WTC11 (cell line): ENCODE measurements at regions not wholly inside any gene's neighbourhood (a gene's known extent, or its start where the extent isn't known, plus 50 kb on each side); places are given as distances from the start of the nearest gene placed in this dataset.

ENCODE experiments used
- ATAC-seq: fragments of 200-7000 bp; cut with Tn5 transposase; 2 replicates; pipeline ENCODE4 v1.10.0; 2021; ENCODE audit warnings: mild to moderate bottlenecking, moderate library complexity
- CTCF ChIA-PET: fragments of 300-600 bp; sonication (Branson Sonifier 250); formaldehyde crosslinking; loops from one replicate; lab custom pipeline; 2021; ENCODE audit warnings: antibody characterized with exemption; lab: Charles Lee
- POLR2A ChIA-PET: fragments of 350-600 bp; sonication (Branson Sonifier 250); formaldehyde crosslinking; loops from one replicate; lab custom pipeline; 2021; ENCODE audit warnings: antibody characterized with exemption; lab: Charles Lee
- DNase-seq: peaks from one replicate; pipeline ENCODE4 v3.0.0; 2021; ENCODE audit warnings: low spot score
- H3K27ac Mint-ChIP-seq: 2 replicates; pipeline ENCODE4 v1.8.0; 2021; ENCODE audit warnings: mixed read lengths
- H3K27me3 Mint-ChIP-seq: 2 replicates; pipeline ENCODE4 v1.8.0; 2021; ENCODE audit warnings: low read depth, mild to moderate bottlenecking, moderate library complexity, mixed read lengths
- H3K36me3 Mint-ChIP-seq: 2 replicates; pipeline ENCODE4 v1.8.0; 2021; ENCODE audit warnings: mixed read lengths
- H3K4me1 Mint-ChIP-seq: 2 replicates; pipeline ENCODE4 v1.8.0; 2022; ENCODE audit warnings: mixed read lengths
- H3K4me3 Mint-ChIP-seq: 2 replicates; pipeline ENCODE4 v1.8.0; 2021; ENCODE audit warnings: mild to moderate bottlenecking, moderate library complexity, mixed read lengths
- H3K9me3 Mint-ChIP-seq: 2 replicates; pipeline ENCODE4 v1.8.0; 2021; ENCODE audit warnings: mixed read lengths
- AR ChIP-seq: fragments of 250-450 bp; sonication (Bioruptor Pico); IDR thresholded peaks from 2 replicates; pipeline ENCODE4 v1.9.0; 2021; ENCODE audit warnings: mild to moderate bottlenecking
- ARID4B ChIP-seq: sonication (generic); formaldehyde crosslinking; IDR thresholded peaks from 2 replicates; pipeline ENCODE4 v1.8.0; 2023; ENCODE audit warnings: missing genetic modification reagents, mild to moderate bottlenecking, borderline replicate concordance
- ELF4 ChIP-seq: sonication (generic); formaldehyde crosslinking; IDR thresholded peaks from 2 replicates; pipeline ENCODE4 v1.8.1; 2022; ENCODE audit warnings: low read depth, mild to moderate bottlenecking, moderate library complexity, missing genetic modification reagents
- EMX1 ChIP-seq: fragments of 250-450 bp; sonication (Bioruptor Pico); IDR thresholded peaks from 2 replicates; pipeline ENCODE4 v1.8.0; 2021; ENCODE audit warnings: mild to moderate bottlenecking
- FOXK1 ChIP-seq: sonication (generic); formaldehyde crosslinking; IDR thresholded peaks from 2 replicates; pipeline ENCODE4 v1.8.0; 2022; ENCODE audit warnings: mild to moderate bottlenecking, moderate library complexity, missing genetic modification reagents
- GABPB1 ChIP-seq: sonication (generic); formaldehyde crosslinking; IDR thresholded peaks from 2 replicates; pipeline ENCODE4 v1.8.1; 2023; ENCODE audit warnings: mild to moderate bottlenecking, missing genetic modification reagents
- MLX ChIP-seq: sonication (generic); formaldehyde crosslinking; IDR thresholded peaks from 2 replicates; pipeline ENCODE4 v1.8.1; 2023; ENCODE audit warnings: mild to moderate bottlenecking, missing genetic modification reagents, moderate library complexity
- NFE2L1 ChIP-seq: sonication (generic); formaldehyde crosslinking; IDR thresholded peaks from 2 replicates; pipeline ENCODE4 v1.8.1; 2023; ENCODE audit warnings: missing genetic modification reagents
- SOX15 ChIP-seq: fragments of 250-450 bp; sonication (Bioruptor Pico); IDR thresholded peaks from 2 replicates; pipeline ENCODE4 v1.9.0; 2021; ENCODE audit warnings: mild to moderate bottlenecking
- TEAD1 ChIP-seq: sonication (generic); formaldehyde crosslinking; IDR thresholded peaks from 2 replicates; pipeline ENCODE4 v1.8.0; 2022; ENCODE audit warnings: mild to moderate bottlenecking, missing genetic modification reagents
- ZNF232 ChIP-seq: sonication (generic); formaldehyde crosslinking; IDR thresholded peaks from 2 replicates; pipeline ENCODE4 v1.8.0; 2022; ENCODE audit warnings: mild to moderate bottlenecking, missing genetic modification reagents
- ZNF281 ChIP-seq: sonication (generic); formaldehyde crosslinking; IDR thresholded peaks from 2 replicates; pipeline ENCODE4 v1.8.0; 2023; ENCODE audit warnings: mild to moderate bottlenecking, missing genetic modification reagents
- ZNF317 ChIP-seq: sonication (generic); formaldehyde crosslinking; IDR thresholded peaks from 2 replicates; pipeline ENCODE4 v1.8.1; 2023; ENCODE audit warnings: low read depth, mild to moderate bottlenecking, moderate library complexity, missing genetic modification reagents, borderline replicate concordance
- ZNF512 ChIP-seq: sonication (generic); formaldehyde crosslinking; IDR thresholded peaks from 2 replicates; pipeline ENCODE4 v1.8.1; 2022; ENCODE audit warnings: missing genetic modification reagents, borderline replicate concordance
- TF ChIP-seq, protein P1 (sequence below): fragments of 250-450 bp; sonication (Bioruptor Pico); IDR thresholded peaks from 2 replicates; pipeline ENCODE4 v2.1.2; 2022; ENCODE audit warnings: mild to moderate bottlenecking, moderate library complexity
- TF ChIP-seq, protein P2 (sequence below): sonication (generic); formaldehyde crosslinking; IDR thresholded peaks from 2 replicates; pipeline ENCODE4 v1.8.0; 2022; ENCODE audit warnings: mild to moderate bottlenecking, missing genetic modification reagents
- TF ChIP-seq, protein P3 (sequence below): sonication (generic); formaldehyde crosslinking; IDR thresholded peaks from 2 replicates; pipeline ENCODE4 v1.8.0; 2022; ENCODE audit warnings: mild to moderate bottlenecking, missing genetic modification reagents

DNA sequence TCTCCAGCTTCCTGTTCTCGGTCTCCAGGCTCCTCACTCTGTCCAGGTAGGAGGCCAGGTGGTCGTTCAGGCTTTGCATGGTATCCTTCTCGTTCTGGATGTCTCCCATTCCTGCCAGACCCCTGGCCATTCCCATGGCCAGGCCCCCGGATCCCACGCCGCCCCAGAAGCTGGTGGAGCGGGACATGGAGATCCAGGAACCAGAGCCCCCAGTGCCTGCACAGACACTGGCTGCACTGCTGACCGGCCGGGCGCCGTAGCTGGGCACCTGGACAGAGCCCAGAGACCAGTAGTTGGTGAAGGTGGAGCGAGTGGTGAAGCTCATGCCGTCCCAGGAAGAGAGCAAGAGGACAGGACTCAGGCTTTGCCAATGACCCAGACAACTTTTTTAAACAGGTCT, 129.1 kb upstream of the WDR75 start (continued):
- no peak for TF ChIP-seq ZNF281
- TF ChIP-seq GABPB1 (CRISPR knock-in tag): no peak
- TF ChIP-seq TEAD1 (CRISPR knock-in tag): no peak
- TF ChIP-seq, protein P1, sequence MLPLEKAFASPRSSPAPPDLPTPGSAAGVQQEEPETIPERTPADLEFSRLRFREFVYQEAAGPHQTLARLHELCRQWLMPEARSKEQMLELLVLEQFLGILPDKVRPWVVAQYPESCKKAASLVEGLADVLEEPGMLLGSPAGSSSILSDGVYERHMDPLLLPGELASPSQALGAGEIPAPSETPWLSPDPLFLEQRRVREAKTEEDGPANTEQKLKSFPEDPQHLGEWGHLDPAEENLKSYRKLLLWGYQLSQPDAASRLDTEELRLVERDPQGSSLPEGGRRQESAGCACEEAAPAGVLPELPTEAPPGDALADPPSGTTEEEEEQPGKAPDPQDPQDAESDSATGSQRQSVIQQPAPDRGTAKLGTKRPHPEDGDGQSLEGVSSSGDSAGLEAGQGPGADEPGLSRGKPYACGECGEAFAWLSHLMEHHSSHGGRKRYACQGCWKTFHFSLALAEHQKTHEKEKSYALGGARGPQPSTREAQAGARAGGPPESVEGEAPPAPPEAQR (CRISPR knock-in tag): no peak
- no peak for TF ChIP-seq FOXK1 (CRISPR knock-in tag)
- TF ChIP-seq, protein P2, sequence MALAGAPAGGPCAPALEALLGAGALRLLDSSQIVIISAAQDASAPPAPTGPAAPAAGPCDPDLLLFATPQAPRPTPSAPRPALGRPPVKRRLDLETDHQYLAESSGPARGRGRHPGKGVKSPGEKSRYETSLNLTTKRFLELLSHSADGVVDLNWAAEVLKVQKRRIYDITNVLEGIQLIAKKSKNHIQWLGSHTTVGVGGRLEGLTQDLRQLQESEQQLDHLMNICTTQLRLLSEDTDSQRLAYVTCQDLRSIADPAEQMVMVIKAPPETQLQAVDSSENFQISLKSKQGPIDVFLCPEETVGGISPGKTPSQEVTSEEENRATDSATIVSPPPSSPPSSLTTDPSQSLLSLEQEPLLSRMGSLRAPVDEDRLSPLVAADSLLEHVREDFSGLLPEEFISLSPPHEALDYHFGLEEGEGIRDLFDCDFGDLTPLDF (CRISPR knock-in tag): no peak
- TF ChIP-seq, protein P3, sequence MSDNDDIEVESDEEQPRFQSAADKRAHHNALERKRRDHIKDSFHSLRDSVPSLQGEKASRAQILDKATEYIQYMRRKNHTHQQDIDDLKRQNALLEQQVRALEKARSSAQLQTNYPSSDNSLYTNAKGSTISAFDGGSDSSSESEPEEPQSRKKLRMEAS (CRISPR knock-in tag): no peak
- no peak for TF ChIP-seq ZNF232 (CRISPR knock-in tag)

DNA sequence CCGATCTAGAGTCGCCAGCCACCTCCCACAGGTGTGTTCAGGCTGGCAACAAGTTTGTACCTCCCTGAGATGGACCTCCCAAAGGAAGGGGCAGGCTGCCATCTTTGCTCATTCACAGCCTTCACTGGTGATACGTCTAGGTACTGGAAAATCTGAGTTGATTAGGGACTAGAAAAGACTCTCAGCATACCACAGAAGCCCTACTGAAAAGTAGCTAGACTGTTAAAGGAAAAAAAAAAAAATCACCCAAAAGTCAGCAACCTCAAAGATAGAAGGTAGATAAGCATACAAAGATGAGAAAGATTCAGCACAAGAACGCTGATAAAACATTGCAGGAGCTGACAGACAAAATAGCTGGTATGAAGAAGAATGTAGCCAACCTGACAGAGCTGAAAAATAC, 128.6 kb upstream of the WDR75 start:
- Mint-ChIP-seq H3K36me3 (no peaks in the 10 kb centered on the region), H3K27me3 (no peaks in the 10 kb centered on the region), H3K27ac (no peak overlapping the region), H3K9me3 (peaks cover 19% of the 10 kb centered on the region), H3K4me3 (no peak overlapping the region), H3K4me1 (no peaks in the 10 kb centered on the region)
- POLR2A ChIA-PET: no interaction called here
- DNase-seq (no peak), ATAC-seq (no peak)
- TF ChIP-seq ARID4B (CRISPR knock-in tag) (no peak), ZNF317 (CRISPR knock-in tag) (no peak), MLX (CRISPR knock-in tag) (no peak), FOXK1 (CRISPR knock-in tag) (no peak), EMX1 (CRISPR knock-in tag) (no peak), SOX15 (CRISPR knock-in tag) (no peak), ZNF512 (CRISPR knock-in tag) (no peak), NFE2L1 (CRISPR knock-in tag) (no peak), ELF4 (CRISPR knock-in tag) (no peak), AR (no peak), TEAD1 (CRISPR knock-in tag) (no peak)
- CTCF ChIA-PET: no interaction called here
